HG03439 (cell line): ENCODE measurements at regions not wholly inside any gene's neighbourhood (a gene's known extent, or its start where the extent isn't known, plus 50 kb on each side); places are given as distances from the start of the nearest gene placed in this dataset.
"Not testable (repeated sequence)": the region's sequence is repeated elsewhere in the genome, so short reads cannot be mapped to it uniquely, and the experiment has no call there.

Experiments
- ATAC-seq: cut with Tn5 transposase; IDR thresholded peaks from one replicate; pipeline ENCODE4 v1.9.1; 2021; ENCODE audit warnings: mild to moderate bottlenecking, moderate library complexity; ENCODE audit not compliant: unreplicated experiment

DNA sequence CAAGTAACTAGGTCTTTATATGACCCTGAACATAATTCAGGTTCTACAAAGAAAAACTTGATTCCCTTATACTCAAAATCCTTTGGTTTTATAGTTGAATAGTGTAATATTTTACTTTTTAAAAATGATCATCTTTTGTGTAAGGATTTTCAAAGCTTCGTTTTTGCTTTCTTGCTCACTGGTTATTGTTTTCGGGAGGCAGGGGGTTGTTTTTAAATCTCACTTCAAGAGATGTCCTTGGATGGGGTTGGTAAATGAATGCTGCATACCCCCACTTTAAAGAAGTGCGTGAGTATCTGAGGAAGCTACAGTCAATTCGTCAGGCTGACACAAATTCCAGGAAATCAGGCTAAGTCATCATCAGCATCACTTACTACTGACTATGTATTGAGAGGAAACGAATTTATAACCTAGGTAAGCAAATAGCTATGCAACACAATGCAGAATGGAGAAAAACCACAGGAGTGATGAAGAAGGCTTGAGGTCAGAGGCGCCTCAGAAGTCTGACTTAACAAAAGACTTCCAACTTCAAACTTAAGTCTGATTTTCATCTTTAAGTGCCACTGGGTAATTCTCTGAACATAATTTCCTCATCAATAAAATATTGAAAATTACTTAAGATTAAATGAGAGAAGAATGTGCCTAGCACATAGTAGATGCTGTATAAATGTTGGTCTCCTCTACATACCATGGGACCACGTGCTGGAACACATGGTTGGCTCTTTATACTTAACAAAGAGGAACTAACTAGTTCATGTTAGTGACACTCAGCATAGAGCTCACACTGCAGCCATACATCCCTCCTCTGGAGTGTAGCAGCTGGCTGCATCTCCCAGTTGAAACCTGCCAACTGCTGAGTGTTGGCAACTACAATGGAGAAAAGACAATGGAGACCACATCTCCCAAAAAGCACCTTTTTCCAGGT, 106.0 kb upstream of the KIF2A start:
- ATAC-seq = no peak

DNA sequence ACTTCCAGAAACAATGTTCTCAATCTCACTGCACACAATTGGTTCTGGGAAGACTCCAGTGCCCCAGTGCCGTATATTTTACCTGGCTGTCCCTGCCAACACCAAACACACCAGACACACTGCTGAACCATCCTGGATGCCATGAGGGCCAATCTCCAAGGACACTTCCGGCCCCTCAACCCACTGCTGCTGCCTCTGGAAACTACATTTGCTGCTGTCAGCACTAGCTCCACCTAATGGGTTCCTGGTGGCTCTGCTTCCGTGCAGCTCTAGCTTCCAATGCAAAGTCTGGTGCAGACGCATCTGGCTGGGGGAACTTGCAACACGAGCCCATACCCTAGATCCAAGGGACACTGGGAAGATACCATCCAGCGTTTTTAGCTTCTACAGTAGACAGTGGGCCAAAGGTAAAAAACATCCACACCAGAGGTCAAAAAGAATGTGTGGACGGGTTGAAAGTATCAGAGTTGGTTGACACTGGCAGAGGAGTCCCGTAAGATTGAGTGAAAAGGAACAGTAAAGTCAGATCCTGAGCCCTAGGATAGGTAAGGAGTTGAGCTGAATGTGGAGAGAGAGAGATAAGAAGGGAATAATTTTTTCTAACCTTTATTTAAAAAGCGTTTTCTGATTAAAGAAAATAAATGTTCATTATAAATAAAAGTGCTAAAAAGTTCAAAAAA, 99.7 kb upstream of the KIF2A start:
- no peak for ATAC-seq

DNA sequence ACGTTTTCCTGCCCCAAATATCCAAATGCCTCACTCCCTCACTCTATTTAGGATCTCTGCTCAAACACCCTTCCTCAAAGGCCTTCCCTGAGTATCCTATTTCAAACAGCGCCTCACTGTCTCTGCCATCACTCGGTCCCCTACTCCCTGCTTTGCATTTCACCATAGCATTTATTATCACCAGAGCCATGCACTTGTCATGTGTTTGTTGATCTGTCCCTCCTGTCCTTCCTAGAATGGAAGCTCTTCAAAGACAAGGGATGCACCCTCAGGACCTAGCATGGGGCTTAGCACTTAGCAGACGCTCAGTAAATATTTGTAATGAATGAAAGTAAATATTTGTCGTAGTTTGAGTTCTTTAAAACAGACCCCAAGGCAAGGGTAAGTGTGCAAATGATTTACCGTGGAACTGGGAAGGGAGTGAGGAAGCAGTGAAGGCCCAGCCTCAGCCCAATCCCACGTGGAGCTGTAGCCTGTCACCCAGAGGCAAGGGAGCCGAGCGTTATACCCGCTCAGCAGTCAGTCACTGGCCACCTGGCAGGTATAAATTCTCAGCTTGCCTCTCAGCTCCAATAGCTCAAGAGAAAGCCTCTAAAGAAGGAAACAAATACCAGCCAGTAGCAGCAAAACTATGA, 97.7 kb upstream of the KIF2A start:
- no peak for ATAC-seq

DNA sequence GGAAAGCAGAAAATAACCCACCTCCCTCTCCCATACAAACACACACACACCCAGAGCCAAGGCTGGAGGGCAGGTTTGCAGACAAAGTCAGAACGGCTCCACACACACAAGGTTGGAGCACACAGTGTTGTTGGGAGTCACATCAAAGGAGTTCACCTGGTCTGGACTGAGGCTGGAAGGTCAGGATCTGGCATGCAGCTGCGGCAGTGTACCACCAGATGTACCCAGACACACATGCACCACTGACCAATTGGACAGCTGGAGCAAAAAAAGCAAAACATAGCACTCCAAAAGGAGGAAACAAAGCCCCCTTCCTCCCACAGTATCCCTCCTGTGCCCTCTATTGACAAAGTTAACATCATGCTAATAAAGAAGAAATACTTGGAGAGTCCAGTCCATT, 94.6 kb upstream of the KIF2A start:
- no peak for ATAC-seq

DNA sequence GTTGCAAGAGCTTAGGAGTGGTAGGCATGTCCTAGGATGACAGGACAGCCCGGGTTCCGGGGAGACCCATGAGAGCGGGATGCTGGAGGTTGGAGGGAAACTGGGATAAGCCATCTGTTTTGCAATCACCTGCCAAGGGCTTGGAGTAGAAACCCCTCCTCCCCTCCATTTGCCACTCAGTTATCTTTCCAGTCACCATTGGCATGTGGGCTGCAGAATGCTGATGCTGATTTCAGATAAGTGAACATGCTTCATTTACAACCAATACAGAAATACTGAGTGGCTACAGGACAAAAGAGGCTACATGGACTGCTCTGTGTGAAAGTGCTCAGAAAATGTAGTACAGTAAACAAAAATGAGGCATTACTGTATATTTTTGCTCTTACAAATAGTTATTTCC, 93.4 kb upstream of the KIF2A start:
- ATAC-seq = no peak

DNA sequence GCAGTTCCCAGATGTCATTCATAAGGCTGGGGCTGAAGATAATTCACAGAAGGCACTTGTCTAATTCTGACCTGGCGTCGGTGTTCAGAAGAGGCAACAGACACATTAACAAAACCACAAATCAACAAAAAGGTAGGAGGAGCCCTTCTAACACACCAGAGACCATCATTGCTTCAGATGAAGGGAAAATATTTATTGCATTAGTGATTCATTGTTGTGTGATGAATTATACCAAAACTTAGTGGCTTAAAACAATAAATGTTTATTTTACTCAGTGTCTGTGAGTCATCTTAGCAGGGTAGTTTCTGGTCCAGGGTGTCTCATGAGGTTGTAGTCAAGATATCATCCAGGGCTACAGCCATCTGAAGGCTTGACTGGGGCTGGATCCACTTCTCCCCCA, 91.3 kb upstream of the KIF2A start:
- no peak for ATAC-seq

DNA sequence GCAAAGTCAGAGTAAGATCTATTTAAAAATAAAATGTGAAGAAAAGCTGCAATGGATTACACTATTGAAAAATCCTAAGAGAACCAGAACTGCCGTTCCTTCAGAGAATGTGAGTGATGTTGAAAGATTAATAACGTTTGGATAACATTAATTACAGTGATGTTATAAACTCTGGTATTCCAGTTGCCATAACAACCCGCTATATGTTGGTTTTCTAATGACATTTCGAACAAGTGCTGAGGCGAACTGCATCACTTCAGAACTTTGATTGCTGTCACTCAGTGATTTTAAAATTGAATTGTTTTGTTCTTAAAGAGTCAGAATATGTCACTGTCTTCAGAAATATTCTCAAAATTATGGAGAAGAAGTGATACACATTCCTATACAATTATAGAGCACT, 89.4 kb upstream of the KIF2A start:
- not testable (repeated sequence) for ATAC-seq

DNA sequence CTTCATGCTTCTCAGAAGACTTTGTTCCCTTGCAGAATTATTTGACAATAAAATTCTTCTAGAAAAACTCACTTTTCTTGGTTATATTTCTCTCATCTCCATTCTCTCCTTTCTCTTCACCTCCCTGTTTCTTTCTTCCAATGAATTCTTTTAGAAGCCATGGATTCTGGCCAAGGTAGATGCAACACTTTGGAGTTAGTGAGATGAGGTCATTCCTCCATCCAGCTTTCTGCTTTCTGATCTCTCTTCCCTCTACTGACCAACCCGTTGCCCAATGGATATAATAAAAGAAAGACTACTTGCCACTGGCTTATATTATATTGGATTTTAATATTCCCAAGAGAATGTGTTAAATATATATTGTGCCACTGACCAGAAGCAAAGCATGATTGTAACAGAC, 88.9 kb upstream of the KIF2A start:
- not testable (repeated sequence) for ATAC-seq

DNA sequence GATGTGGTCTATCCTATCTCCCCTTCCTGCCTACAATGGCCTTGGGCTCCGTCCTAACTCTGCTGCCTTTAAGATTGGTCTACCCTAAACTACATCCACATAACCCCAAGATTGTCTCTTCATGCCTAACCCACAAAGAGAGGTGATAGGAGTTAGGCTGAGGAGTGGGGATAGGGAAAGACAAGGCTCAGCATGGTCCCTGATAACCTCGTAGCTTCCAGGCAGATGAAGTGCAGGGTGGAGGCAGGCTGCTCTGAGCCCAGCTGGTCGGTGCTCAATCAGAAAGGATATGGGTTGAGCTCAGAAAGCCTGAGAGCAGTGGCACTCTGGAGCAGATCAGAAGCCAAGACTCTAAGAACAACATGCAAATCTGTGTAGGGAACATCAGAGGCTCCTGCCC, 87.1 kb upstream of the KIF2A start:
- not testable (repeated sequence) for ATAC-seq

DNA sequence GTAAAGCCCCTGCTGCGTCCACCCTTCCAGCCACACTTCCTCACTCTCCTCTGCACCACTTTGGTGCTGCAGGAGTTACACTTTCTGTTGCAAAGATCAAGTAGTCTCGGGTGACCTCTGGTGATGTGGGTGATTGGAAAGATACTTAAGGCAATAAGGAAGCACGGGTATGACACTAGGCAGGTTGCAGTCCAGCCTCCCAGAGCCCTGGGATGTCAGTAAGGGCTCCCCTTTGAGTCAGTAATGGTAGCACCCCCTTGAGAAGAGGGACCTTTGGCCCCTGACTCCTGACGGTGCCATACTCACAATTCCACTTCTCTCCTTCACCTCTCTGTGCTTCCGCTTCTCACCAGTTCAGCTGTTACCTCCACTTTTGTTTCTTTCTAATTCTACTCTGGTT, 84.1 kb upstream of the KIF2A start:
- not testable (repeated sequence) for ATAC-seq

DNA sequence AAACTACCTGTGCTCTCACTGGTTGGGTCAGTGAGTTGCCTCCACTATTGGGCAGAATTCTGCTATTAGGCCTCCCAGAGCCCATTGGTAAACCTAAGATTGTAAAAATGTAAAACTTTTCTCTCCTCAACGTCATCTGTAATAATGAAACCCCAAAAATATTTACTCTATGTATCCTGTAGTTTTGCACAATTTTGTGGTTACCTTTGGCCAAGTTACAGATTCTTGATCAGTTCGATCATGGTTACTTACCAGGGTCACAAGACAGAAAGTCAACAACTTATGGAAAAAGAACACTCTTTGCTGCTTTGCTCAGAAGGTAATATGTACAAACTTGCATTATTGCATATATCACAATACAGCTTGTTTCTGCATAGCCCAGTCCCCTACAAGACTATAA, 83.7 kb upstream of the KIF2A start:
- ATAC-seq = not testable (repeated sequence)

DNA sequence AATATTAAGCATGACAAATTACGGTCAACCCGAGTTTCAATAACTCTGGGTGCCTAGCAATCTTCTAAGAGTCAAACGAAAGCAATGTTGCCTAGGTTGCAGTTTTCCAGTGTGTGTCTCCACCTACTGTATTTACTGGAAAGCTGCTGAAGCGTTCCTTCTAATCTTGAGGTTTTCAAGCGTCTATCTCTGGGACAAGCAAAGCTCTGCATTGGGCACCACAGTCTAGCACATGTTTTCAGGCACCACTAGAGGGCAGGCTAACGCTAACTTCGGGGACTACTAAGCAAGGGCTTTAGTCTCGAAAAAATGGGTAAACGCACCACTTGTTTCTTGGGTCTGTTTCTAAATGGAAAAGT, 82.7 kb upstream of the KIF2A start:
- ATAC-seq = peak; percentile 96

DNA sequence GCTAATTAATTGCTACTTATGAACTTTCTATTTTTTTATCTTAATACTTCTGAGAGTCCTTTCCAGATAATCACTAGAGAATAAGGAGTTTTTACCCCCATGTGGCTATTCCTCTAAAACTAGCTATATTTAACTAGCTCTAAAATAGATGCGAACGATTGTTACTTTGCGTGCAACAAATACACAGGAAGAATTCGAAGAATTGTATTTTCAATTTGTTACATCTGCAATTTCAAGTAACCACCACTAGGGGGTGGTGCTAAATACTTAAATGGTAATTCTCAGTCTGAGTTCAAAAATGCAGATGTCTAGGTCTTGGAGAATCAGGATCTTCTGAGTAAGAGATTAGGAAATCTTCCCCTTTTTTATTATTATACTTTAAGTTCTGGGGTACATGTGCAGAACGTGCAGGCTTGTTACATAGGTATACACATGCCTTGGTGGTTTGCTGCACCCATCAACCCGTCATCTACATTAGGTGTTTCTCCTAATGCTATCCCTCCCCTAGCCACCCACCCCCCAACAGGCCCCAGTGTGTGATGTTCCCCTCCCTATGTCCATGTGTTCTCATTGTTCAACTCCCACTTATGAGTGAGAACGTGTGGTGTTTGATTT, 80.9 kb upstream of the KIF2A start:
- ATAC-seq = not testable (repeated sequence)

DNA sequence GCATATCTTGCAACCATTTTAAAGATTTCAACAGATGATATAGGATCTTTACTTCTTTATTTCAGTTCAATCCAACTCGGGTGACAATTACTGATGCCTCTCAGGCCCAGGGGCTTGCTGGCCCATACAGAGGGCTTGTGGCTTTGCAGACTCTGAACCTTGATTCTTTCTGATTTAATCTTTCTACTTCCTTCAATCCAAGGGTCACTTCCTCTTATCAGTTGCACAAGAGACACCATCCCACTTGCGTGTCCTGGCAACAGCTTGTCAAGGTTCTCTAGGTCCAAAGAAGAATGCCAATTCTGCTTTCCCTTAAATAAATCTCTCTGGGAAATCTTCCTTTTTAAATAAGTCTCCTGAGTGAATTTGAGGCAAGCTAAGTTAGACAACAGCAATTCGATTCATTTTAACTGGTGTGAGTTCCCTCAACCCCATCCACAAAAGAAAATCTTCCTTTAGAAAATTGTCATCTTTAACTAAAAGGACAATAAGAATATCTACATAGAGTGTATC, 75.1 kb upstream of the KIF2A start:
- not testable (repeated sequence) for ATAC-seq

DNA sequence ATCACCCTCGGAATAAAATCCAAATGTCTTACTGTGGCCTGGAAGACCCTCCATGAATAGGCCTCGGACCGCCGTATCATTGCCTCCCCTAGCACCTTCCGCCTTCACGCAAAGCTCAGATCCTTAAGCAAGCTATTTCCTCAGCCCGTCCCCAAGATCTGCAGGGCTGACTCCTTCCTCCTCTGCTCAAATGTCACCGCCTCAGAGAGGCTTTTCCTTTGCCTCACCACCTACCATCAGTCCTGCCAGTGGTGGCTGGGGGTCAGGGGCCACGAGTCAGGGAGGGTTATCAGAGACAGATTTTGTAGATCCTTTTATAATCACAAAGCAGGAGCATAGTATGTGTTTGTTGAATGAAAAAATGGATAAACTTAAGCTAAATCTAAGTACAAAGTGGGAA, 74.4 kb upstream of the KIF2A start:
- ATAC-seq = no peak

DNA sequence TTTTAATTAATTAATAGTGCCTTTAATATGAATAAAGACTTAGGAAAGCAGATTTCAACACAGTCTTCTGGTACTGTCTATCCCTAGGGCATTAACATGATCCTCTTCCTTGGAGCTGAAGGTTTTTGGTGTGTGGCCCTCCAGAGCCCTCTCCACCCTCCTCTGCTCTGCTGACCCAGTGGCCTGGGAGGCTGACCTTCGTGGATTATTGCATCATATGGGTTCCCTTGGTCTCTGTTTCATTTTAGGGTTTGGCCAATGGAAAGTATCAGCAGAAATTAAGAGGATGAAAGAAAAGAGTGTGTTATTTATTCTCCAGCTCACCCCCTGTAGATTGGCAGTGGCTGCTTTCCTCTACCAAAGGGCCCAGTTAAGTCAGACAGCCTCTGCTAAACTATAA, 73.8 kb upstream of the KIF2A start:
- ATAC-seq = not testable (repeated sequence)

DNA sequence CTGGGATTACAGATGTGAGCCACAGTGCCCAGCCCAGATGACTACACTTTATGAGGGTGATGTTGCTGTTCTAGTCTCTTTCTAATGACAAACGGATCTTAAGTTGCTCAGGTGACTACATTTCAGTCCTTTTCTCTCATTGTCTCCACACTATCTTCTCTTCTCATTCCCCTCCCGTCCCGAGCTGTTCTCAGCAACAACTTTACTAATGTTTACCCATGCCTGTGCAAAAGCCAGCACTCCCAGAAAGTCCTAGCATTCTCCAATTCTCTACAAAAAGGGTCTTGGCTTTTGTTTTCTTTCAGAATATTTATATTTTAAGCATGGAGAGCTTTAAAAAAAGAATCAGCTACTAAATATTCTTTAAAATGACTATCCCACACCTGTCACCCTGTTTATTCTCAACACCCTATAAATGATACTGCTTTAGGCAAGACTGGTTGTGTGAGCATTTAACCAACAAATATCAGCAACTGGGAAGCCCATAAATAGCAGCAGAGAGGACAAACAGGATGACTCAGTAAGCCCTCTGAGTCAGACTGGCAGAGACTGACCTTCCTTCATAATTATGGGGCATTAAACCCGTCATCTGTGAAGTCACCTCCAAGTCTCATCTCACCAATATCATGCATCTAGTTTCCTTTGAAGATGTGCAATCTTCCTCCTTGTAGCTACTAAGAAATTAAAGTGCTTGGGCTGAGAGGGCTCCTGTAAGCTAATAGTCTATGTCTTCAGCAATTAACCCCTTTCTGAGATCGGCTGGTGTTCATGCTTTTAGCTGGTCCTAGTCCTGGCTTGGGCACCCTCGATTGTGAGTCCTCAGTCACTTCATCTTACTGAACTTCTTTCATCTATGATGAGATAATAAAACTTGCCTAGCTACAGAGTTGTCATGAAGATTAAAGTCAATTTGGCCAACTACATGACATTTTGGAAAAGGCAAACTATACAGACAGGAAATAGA, 72.6 kb upstream of the KIF2A start:
- peak; percentile 85 for ATAC-seq

DNA sequence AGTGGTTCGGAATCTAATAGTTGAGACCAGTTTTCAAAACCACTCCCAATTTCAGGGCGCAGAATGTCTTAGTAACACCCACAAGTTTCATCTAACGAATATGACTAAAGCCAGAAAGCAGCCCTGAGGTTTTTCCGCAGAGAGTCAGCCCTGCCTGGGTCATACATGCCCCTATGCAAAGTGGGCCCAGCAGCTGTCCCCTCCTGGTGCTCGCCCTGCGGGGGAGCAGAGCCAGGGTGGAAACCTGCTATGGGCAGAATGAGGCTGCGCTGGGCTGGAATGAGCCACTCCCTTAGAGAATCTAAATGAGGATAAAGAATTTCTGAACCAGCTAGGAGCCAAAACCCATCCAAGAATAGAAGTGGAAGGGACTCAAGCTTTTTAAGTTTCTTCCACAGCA, 69.4 kb upstream of the KIF2A start:
- ATAC-seq = not testable (repeated sequence)

DNA sequence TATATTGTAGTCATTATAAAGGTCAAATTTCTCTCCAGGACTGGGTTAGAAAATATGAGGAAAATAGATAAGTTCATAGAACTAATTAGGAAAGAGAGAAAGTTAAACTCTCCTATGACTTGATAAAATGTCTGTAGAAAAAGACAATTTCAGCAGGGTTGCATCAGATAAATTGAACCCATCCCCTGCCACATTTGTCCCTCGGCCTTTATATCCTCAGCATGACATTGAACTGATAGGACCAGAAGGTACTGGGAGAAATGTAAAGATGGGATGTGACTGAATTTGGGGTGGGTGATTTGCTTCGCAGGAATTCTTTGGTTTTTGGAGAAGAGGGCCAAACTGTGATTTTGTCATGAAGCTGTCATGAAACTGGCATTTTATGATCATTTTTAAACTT, 68.1 kb upstream of the KIF2A start:
- ATAC-seq = not testable (repeated sequence)

DNA sequence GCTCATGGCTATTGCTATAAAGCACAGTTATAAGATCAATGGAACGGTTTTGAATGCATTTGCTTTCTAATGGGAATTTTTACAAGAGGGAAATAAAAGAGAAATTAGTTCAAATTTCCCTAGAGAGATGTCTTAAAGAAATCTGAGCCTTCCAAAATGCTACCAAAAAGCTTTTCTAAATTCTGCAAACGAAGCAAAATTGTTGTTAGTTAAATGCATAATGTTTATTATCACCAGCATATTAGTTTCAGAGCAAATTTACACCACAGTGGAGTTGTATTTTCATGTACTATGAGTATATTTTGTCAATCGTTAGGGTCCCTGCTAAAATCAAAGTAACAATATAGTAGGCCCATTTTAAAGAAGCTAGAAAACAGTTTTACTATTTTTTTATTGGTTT, 67.4 kb upstream of the KIF2A start:
- not testable (repeated sequence) for ATAC-seq
